GM18867 (cell line): ENCODE measurements at regions not wholly inside any gene's neighbourhood (a gene's known extent, or its start where the extent isn't known, plus 50 kb on each side); places are given as distances from the start of the nearest gene placed in this dataset.
"Not testable (repeated sequence)": the region's sequence is repeated elsewhere in the genome, so short reads cannot be mapped to it uniquely, and the experiment has no call there.

ENCODE experiments used
- ATAC-seq: cut with Tn5 transposase; IDR thresholded peaks from one replicate; pipeline ENCODE4 v1.9.1; 2021; ENCODE audit warnings: mild to moderate bottlenecking, moderate library complexity; ENCODE audit not compliant: unreplicated experiment

DNA sequence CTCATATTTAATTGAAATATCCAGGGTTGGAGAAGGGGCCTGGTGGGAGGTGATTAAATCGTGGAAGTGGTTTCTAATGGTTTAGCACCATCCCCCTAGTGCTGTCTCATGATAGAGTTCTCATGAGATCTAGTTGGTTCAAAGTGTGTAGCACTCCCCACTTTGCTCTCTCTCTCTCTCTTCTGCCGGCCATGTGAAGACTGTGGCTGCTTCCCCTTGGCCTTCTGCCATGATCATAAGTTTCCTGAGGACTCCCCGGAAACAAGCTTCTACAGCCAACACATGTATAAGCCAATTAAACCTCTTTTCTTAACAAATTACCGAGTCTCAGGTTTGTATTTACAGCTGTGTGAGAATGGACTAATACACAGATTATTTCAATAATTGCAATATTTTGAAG, 305.8 kb upstream of the KCND2 start:
- ATAC-seq, result no peak

DNA sequence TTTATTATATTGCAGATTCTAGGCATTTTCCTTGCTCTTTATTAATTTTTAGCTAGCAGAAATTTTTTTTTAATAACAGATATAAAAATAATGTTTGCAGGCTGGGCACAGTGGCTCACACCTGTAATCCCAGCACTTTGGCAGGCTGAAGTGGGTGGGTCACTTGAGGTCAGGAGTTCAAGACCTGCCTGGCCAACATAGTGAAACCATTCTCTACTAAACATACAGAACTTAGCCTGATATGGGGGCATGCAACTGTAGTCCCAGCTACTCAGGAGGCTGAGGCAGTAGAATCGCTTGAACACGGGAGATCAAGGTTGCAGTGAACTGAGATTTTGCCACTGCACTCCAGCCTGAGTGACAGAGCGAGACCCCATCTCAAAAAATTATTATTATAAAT, 304.6 kb upstream of the KCND2 start:
- not testable (repeated sequence) for ATAC-seq

DNA sequence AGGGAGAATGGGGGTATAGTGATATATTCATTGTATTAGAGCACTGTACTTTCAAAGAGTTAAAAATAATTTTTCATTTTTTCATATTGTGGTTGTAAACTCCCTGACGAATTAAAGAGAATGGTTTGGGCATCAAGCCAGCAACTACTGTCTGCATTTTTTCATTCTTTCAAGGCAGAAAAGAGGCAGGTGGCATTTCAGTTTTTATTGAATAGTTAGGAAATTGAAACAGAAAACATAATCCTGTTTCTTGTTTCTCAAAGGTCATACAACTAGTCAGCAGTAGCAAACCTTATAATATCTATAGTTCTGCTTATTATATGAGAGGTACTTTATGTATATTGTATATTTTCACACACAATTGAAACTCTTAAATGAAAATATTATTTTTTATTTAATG, 303.9 kb upstream of the KCND2 start:
- ATAC-seq, result peak; percentile 56

DNA sequence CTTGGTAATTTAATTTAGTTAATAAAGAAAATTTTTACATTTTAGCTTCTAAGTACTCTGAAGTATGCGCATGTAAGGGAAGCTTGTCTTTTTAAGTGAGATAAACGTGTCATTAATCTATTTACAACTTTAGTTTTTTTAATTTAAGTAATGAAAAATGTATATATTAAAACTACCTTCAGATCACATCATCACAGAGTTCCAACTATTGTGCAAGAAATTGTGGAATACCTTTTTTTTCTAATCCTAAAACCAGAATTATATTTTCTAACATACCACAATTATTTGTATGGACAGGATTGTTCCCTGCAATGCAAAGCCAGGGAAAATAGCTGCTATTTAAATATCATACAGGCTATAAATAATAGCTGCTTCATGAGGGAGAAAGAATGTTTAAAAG, 303.2 kb upstream of the KCND2 start:
- no peak for ATAC-seq

DNA sequence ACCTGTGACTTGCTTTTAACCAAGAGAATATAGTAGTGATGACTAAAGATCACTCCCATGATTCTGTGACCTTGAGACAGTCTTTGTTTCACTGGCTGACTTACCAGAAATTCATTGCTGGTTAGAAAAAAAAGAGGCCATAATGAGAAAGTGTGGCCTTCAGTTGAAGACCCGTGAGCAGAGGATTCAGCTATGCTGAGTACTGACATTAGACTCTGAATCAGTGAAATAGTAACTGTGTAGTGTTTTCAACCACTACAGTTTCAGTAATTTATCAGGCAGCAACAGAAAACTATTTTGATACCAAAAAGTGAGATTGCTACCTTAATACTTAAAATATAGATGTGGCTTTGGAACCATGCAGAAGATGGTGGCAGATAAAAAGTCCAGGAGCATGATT, 298.0 kb upstream of the KCND2 start:
- ATAC-seq, result peak; percentile 88

DNA sequence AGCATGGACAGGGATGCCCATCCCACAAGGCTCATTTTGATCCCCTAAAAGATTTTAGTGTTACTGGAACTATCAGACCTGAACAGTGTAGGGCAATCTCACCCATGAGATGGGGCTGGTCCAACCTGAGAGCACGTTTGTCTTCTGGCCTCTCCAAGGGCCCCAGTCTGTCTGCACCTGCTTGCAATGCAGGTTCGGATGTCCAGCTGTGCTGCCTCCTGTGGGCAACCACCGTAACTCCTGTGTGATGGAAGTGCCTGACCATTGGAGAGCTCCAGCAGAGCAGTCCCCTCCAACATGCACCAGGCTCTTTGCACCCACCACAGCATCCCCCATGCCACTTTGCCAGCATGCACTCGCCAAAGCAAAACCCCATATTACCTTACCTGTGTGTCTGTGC, 290.1 kb upstream of the KCND2 start:
- no peak for ATAC-seq

DNA sequence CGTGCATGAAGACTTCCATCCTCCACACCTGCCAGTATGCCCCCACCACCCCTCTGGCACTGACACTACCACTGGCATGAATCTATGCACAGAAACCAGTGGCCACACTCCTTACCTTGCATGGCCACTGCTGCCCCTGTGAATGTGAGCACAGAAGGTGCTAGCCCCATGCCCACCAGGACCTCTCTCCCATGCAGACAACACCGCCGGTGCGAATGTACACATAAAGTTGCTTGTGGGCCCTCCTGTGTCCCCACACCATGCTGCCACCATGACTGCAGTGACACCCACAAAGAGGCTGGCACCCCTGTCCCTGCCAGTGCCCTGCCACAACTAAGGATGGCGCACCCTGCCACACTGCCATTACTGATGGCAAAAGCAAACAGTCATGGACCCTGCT, 289.5 kb upstream of the KCND2 start:
- ATAC-seq, result no peak

DNA sequence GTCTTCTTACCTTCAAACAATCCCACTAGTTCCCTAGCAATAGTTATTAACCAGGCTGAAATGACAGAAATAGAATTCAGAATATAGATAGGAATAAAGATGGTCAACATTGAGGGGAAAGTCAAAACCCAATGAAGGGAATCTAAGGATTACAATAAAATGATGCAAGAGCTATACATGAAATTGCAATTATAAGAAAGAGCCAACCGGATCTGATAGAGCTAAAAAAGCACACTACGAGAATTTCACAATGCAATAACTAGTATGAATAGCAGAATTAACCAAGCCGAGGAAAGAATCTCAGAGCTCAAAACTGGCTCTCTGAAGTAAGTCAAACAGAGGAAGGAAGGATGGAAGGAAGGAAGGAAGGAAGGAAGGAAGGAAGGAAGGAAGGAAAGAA, 288.7 kb upstream of the KCND2 start:
- ATAC-seq, result no peak

DNA sequence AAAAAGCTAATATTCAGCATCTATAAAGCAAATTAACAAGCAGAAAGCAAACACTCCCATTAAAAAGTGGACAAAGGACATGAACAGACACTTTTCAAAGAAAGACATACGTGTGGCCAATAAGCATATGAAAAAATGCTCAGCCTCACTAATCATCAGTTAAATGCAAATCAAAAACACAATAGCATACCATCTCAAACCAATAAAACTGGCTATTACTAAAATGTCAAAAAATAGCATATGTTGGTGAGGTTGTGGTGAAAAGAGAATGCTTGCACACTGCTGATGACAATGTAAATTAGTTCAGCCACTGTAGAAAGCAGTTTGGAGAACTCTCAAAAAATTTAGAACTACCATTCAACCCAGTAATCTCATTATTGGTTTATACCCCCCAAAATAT, 284.6 kb upstream of the KCND2 start:
- no peak for ATAC-seq

DNA sequence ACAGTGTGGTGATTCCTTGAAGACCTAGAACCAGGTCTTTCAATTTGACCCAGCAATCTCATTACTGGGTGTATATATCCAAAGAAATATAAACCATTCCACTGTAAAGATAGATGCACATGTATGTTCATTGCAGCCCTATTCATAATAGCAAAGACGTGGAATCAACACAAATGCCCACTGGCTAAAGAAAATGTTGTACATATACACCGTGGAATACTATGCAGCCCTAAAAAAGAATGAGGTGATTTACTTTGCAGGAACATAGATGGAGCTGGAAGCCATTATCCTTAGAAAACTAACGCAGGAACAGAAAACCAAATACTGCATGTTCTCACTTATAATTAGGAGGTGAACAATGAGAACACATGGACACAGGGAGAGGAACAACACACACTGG, 278.0 kb upstream of the KCND2 start:
- no peak for ATAC-seq

DNA sequence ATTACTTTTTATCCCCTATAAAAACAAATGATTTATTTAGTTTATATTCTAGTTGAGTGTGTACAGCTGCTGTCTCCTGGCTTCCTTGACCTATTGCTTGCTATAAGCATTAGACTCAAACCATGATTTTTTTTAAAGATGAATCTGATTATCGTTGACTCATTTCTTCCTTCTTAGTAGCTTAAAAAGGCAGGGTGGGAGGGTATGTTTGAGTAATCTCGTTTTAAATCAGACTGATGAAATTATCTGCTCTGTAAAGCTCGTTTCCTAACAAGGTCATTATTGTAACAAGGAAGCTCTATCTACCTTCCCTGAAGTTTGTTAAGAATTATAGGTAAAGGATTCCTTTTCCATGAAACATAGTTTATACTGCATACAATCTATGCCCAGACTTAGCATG, 276.3 kb upstream of the KCND2 start:
- ATAC-seq, result peak; percentile 83

DNA sequence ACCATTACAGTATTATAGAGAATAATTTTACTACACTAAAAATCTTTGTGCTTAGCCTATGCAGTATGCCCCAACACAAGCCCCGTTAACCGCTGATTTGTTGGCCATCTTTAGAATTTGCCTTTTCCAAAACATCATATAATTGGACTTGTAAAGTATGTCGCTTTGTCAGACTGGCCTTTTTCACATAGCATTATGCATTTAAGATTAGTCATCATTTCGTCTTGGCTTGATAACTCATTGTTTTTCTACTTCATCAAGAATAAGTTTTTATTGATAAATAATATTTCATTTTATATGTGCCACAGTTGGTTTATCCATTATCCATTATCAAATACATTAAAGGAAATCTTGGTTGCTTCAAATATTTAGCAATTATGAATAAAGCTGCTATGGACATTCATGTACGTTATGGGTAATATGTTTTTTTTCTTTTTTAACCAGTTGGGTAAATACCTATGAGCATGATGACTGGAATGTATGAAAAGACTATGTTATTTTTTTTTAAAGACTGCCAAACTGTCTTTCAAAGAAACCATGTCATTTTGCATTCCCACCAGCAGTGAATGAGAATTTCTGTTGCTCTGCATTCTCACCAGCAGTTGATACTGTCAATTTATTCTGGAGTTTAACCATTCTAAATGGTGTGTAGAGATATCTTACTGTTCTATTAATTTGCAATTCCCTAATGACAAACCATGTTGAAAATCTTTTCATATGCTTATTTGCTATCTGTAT, 273.1 kb upstream of the KCND2 start:
- no peak for ATAC-seq

DNA sequence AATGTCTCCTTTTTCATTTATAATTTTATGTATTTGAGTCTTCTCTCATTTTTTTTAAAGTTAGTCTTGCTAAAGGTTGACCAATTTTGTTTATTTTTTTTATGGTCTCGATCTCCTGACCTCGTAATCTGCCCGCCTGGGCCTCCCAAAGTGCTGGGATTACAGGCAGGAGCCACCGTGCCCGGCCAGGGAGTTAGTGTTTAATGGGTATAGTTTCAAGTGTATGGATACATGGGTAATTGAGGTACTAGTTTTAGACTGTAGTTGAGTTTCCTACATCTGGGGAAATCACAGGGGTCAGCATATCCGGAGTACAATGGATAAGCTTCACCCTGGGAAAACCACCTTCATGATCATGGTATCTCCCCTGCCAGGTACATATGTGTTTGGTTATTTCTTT, 267.3 kb upstream of the KCND2 start:
- ATAC-seq, result no peak

DNA sequence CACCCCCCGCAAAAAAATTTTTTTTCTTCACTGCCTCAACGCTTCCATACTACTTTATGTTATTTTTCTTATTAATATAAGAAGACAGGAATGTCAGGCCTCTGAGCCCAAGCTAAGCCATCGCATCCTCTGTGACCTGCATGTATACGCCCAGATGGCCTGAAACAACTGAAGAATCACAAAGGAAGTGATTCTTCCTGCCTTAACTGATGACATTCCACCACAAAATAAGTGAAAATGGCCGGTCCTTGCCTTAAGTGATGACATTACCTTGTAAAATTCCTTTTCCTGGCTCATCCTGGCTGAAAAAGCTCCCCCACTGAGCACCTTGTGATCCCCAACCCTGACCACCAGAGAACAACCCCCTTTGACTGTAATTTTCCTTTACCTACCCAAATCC, 258.7 kb upstream of the KCND2 start:
- ATAC-seq, result not testable (repeated sequence)

DNA sequence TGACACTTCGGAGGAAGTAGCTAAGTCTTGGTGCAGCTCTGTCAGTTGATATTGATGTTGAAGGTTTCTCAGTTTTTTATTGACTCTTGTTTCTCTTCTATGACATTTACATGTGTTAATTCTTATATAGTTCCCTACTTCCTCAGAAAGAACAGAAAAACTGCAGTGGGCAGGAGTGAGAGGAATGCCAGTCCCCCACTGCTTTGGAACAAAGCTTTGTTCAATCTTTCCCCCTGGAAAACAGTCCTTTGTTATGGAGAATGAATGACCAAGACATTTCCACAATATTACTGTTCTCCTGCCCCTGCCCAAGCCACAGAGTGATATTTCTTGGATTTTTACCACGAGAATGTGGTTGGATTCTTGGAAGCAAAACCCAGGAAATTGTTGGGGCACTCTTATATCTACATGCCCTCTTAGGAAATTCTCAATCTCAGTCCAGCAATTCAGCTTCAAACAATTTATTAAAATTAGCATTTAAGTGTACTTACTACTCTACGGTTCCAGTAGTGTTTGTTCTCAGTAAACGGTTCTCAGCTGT, 258.0 kb upstream of the KCND2 start:
- no peak for ATAC-seq

DNA sequence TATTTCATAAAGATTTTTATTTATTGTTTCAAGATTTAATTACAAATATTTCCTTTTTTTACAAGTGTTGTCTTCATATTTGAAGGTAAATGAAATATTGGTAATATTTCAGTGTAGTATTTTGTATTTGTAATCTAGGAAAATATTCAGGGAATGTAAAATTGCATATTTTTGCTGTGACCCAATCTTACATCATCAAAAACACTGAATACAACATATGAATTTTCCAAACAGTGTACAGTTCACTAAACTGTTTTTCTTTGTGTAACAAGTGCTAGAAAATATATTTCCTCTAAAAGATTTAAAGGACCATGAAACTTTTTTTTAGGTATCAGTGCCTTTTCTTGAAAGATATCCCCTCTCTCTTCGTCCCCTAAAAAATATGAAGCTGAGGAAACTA, 251.9 kb upstream of the KCND2 start:
- no peak for ATAC-seq

DNA sequence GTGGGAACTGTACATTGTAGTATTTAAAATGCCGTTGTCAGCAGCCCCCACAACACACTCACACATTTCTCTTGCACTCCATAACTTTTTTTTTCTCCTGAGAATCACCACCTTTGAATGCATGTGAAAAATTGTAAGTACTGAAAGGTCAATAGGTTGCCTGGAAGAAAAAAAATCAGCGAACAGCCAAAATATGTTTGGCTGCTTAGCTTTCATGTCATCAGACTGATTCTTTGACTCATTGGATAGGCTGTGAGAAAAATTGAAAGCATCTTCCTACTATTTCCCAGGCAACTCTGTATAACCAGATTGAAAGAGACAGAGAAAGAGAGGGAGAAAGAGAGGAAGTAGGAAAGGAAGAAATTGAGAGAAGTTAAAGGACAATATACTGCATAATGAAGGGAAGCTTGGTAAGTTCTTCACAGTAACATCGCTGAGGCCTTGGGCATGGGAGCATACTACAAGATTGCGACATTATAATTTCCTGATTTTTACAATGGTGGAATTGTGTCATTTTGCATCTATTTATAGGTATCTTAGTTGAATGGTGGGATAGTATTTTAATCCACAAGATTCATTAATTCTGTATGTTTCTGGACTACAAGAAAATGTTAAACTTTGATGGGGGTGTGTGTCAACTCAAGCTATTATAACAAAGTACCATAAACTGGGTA, 249.3 kb upstream of the KCND2 start:
- ATAC-seq, result no peak

DNA sequence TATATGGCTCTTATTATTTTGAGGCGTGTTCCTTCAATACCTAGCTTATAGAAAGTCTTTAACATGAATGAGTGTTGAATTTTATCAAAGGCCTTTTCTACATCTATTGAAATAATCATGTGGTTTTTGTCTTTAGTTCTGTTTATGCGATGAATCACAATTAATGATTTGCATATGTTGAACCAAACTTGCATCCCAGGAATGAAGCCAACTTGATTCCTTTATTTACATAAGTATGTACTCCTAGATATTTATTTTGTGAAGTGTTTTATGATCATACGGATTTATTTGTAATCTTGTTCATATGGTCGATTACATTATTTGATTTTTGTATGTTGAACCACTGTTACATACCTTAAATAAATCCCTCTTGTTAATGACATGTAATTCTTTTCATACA, 244.3 kb upstream of the KCND2 start:
- ATAC-seq, result no peak

DNA sequence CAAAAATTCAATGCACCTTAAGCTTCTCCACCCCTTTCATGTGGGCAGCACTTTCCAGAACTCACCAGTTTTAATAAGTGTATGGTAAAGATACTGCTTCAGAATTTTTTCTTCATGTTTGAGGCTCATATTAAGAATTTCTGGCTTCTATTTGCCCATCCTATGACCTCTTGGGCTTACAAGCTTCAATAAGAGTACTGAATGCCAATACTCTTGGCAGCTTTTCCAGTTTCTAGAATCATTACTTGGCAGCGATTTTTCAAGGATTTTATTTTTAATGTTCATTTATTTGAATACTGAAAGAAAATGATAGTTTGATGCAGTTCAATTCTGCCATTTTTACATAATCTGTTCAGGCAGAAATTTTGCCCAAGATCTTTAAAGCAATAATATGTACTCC, 242.1 kb upstream of the KCND2 start:
- no peak for ATAC-seq

DNA sequence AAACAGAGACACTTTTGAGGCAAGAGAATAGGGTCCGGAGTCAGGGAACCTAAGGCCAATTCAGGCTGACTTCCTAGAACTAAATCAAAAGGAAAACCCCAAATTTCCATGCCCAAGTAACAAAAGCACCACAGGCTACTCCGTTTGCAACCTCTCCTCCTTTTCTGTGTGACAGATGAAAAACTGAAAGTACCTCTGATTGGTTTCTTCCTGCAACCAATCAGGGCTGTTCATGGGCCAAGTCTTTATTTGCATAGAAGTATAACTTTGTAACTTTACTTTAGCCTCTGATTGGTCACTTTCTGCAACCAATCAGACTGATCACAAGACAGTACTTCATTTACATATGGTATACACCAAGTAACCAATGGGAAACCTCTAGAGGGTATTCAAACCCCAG, 239.9 kb upstream of the KCND2 start:
- ATAC-seq, result peak; percentile 77

DNA sequence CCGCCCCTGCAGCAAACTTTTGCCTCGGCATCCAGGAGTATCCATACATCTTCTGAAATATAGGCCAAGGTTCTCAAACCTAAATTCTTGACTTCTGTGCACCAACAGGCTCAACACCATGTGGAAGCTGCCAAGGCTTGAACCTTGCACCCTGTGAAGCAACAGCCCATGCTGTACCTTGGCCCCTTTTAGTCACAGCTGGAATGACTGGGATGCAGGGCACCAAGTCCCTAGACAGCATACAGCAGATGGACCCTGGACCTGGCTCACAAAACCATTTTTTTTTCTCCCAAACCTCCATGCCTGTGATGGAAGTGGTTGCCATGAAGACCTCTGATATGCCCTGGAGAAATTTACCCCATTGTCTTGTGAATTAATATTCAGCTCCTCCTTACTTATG, 233.8 kb upstream of the KCND2 start:
- ATAC-seq, result no peak

DNA sequence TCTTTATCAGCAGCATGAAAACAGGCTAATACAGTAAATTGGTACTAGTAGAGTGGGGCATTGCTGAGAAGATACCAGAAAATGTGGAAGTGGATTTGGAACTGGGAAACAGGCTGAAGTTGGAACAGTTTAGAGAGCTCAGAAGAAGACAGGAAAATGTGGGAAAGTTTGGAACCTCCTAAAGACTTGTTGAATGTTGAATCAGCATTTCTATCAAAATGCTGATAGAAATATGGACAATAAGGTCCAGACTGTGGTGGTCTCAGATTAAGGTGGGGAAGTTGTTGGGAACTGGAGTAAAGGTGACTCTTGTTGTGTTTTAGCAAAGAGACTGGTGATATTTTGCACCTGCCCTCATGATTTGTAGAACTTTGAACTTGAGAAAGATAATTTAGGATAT, 231.2 kb upstream of the KCND2 start:
- no peak for ATAC-seq

DNA sequence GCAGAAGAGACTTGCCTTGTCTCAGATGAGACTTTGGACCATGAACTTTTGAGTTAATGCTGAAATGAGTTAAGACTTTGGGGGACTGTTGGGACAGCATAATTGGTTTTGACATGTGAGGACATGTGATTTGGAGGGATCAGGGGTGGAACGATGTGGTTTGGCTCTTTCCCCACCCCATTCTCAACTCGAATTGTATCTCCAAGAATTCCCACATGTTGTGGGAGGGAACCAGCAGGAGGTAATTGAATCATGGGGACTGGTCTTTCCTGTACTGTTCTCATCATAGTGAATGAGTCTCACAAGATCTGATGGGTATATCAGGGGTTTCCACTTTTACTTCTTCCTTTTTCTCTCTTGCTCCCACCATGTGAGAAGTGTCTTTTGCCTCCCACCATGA, 229.7 kb upstream of the KCND2 start:
- ATAC-seq, result no peak
